HCT116 (cell line): ENCODE measurements at regions not wholly inside any gene's neighbourhood (a gene's known extent, or its start where the extent isn't known, plus 50 kb on each side); places are given as distances from the start of the nearest gene placed in this dataset.

ENCODE experiments used
- ATAC-seq: fragments of 200-7000 bp; cut with Tn5 transposase; 2 replicates; pipeline ENCODE4 v1.9.1; 2020; ENCODE audit warnings: mild to moderate bottlenecking, moderate library complexity
- BruUV-seq: library from RNA; stranded (reverse); fragments of 400-500 nt; replicated peaks from 2 replicates; lab custom pipeline; 2021; lab: Mats Ljungman, UMichigan
- CTCF ChIA-PET: fragments of 300-600 bp; sonication (Branson Sonifier 250); formaldehyde crosslinking; loops from one replicate; lab custom pipeline; 2021; ENCODE audit warnings: antibody characterized with exemption; lab: Charles Lee
- POLR2A ChIA-PET: fragments of 300-600, 350-600 bp; sonication (Branson Sonifier 250); formaldehyde crosslinking; loops from one replicate; lab custom pipeline; 2021; ENCODE audit warnings: antibody characterized with exemption; lab: Charles Lee
- RAD21 ChIA-PET, 2 experiments: fragments of 300-600 bp; sonication (Branson Sonifier 250); formaldehyde crosslinking; loops; one replicate each; lab custom pipeline; 2023; ENCODE audit warnings: low total read pairs in 2 of 2; ENCODE audit not compliant: uncharacterized antibody in 2 of 2, unreplicated experiment in 2 of 2, low non-redundant PET in 1 of 2; lab: Charles Lee
- DNase-seq: peaks from one replicate; pipeline ENCODE4 v3.0.0-alpha.2; 2010; ENCODE audit warnings: low read depth, low spot score
- H2AFZ ChIP-seq: fragments of 200-600 bp; shearing (Covaris generic), sonication (generic); 2 replicates; pipeline ENCODE4 v1.6.1; 2017; ENCODE audit warnings: low read depth, mixed run types, mixed read lengths, antibody characterized with exemption, low read length; ENCODE audit not compliant: poor library complexity, severe bottlenecking
- H3K27ac ChIP-seq: 2 replicates; pipeline ENCODE4 v1.5.1; 2012; ENCODE audit warnings: low read depth, low read length
- H3K27me3 ChIP-seq: fragments of 200-600 bp; sonication (generic); 2 replicates; pipeline ENCODE4 v1.6.1; 2016; ENCODE audit warnings: mixed run types, low read length, mixed read lengths; ENCODE audit not compliant: insufficient read depth
- H3K36me3 ChIP-seq, 2 experiments: fragments of 200-500 bp in 1 of 2; fragments of 200-600 bp in 1 of 2; sonication (Bioruptor generic) in 1 of 2; sonication (generic) in 1 of 2; 2 replicates each; pipeline versions ENCODE4 v1.5.1 to v1.6.1; 2014 to 2016; ENCODE audit warnings: low read length in 2 of 2, inconsistent platforms in 1 of 2, mixed read lengths in 1 of 2, mixed run types in 1 of 2; ENCODE audit not compliant: insufficient read depth in 2 of 2, control insufficient read depth in 1 of 2
- H3K4me1 ChIP-seq, 2 experiments: fragments of 200-600 bp in 1 of 2; sonication (generic) in 1 of 2; 2 replicates each; pipeline versions ENCODE4 v1.5.1 to v1.6.1; 2012 to 2017; ENCODE audit warnings: low read length in 2 of 2, inconsistent platforms in 1 of 2, mild to moderate bottlenecking in 1 of 2, mixed read lengths in 1 of 2, mixed run types in 1 of 2, moderate library complexity in 1 of 2; ENCODE audit not compliant: insufficient read depth in 2 of 2, control insufficient read depth in 1 of 2
- H3K4me2 ChIP-seq: fragments of 200-600 bp; sonication (generic); 2 replicates; pipeline ENCODE4 v1.6.1; 2017; ENCODE audit warnings: mixed run types, low read length, mixed read lengths
- H3K4me3 ChIP-seq, 2 experiments: fragments of 200-600 bp in 1 of 2; sonication (generic) in 1 of 2; replicated peaks in 1 of 2; 2 replicates each; pipeline ENCODE4 v1.5.1; 2011 to 2016; ENCODE audit warnings: low read length in 2 of 2, control low read depth in 1 of 2, low read depth in 1 of 2, mild to moderate bottlenecking in 1 of 2, mixed read lengths in 1 of 2, mixed run types in 1 of 2
- H3K79me2 ChIP-seq: fragments of 200-600 bp; sonication (generic); 2 replicates; pipeline ENCODE4 v1.6.1; 2017; ENCODE audit warnings: mild to moderate bottlenecking, mixed run types, low read length, moderate library complexity, mixed read lengths; ENCODE audit not compliant: insufficient read depth
- H3K9ac ChIP-seq: fragments of 200-600 bp; sonication (generic); 2 replicates; pipeline ENCODE4 v1.6.1; 2016; ENCODE audit warnings: low read length, mixed read lengths
- H3K9me2 ChIP-seq: fragments of 200-600 bp; sonication (generic), shearing (Covaris generic); 2 replicates; pipeline ENCODE4 v1.6.1; 2017; ENCODE audit warnings: mixed run types, mild to moderate bottlenecking, moderate library complexity; ENCODE audit not compliant: insufficient read depth
- H3K9me3 ChIP-seq, 2 experiments: fragments of 200-500 bp in 1 of 2; fragments of 200-600 bp in 1 of 2; sonication (Bioruptor generic) in 1 of 2; sonication (generic) in 1 of 2; 2 replicates each; pipeline ENCODE4 v1.6.1; 2014 to 2017; ENCODE audit warnings: low read length in 2 of 2, mixed read lengths in 2 of 2, inconsistent platforms in 1 of 2, low read depth in 1 of 2, mild to moderate bottlenecking in 1 of 2, mixed run types in 1 of 2, moderate library complexity in 1 of 2; ENCODE audit not compliant: control insufficient read depth in 1 of 2, insufficient read depth in 1 of 2
- H4K20me1 ChIP-seq: fragments of 200-600 bp; sonication (generic), shearing (Covaris generic); 2 replicates; pipeline ENCODE4 v1.6.1; 2017; ENCODE audit warnings: mixed run types, mild to moderate bottlenecking, moderate library complexity; ENCODE audit not compliant: insufficient read depth
- CEBPB ChIP-seq: IDR thresholded peaks from 2 replicates; pipeline ENCODE4 v1.6.1; 2012; ENCODE audit warnings: low read depth
- EGR1 ChIP-seq: IDR thresholded peaks from 2 replicates; pipeline ENCODE4 v1.6.1; 2012; ENCODE audit warnings: low read depth
- ELF1 ChIP-seq: IDR thresholded peaks from 2 replicates; pipeline ENCODE4 v1.6.1; 2012; ENCODE audit warnings: low read depth, borderline replicate concordance
- POLR2A ChIP-seq: IDR thresholded peaks from 2 replicates; pipeline ENCODE4 v1.7.0; 2011; ENCODE audit warnings: borderline replicate concordance; ENCODE audit not compliant: insufficient read depth, insufficient read length; ENCODE audit errors: extremely low read depth
- POLR2AphosphoS5 ChIP-seq: IDR thresholded peaks from 2 replicates; pipeline ENCODE4 v1.6.1; 2011; ENCODE audit warnings: mild to moderate bottlenecking, low read depth, low read length, moderate library complexity
- RAD21 ChIP-seq: IDR thresholded peaks from 2 replicates; pipeline ENCODE4 v1.6.1; 2012; ENCODE audit warnings: low read depth, mild to moderate bottlenecking
- SP1 ChIP-seq: IDR thresholded peaks from 2 replicates; pipeline ENCODE4 v1.6.1; 2012; ENCODE audit warnings: low read depth
- SRF ChIP-seq: IDR thresholded peaks from 2 replicates; pipeline ENCODE4 v1.6.1; 2012; ENCODE audit warnings: low read depth
- ZFX ChIP-seq: fragments of 450-650 bp; IDR thresholded peaks from 2 replicates; pipeline ENCODE4 v1.6.1; 2017
- ZNF274 ChIP-seq: fragments of 200-500 bp; sonication (Bioruptor generic); IDR thresholded peaks from 2 replicates; pipeline ENCODE4 v1.6.1; 2014; ENCODE audit warnings: mild to moderate bottlenecking, low read depth, low read length, inconsistent platforms
- intact Hi-C: fragments of 100-400 bp; cut with micrococcal nuclease; formaldehyde crosslinking; loops from 2 replicates; pipeline ENCODE4 v1.10.0; 2022
- TF ChIP-seq, protein P1 (sequence below): IDR thresholded peaks from 2 replicates; pipeline ENCODE4 v1.6.1; 2012
- TF ChIP-seq, protein P2 (sequence below): IDR thresholded peaks from 2 replicates; pipeline ENCODE4 v1.6.1; 2012; ENCODE audit warnings: low read depth
- TF ChIP-seq, protein P3 (sequence below): IDR thresholded peaks from 2 replicates; pipeline ENCODE4 v1.6.1; 2011; ENCODE audit warnings: mild to moderate bottlenecking, low read length, moderate library complexity; ENCODE audit not compliant: insufficient replicate concordance; ENCODE audit errors: extremely low read depth

DNA sequence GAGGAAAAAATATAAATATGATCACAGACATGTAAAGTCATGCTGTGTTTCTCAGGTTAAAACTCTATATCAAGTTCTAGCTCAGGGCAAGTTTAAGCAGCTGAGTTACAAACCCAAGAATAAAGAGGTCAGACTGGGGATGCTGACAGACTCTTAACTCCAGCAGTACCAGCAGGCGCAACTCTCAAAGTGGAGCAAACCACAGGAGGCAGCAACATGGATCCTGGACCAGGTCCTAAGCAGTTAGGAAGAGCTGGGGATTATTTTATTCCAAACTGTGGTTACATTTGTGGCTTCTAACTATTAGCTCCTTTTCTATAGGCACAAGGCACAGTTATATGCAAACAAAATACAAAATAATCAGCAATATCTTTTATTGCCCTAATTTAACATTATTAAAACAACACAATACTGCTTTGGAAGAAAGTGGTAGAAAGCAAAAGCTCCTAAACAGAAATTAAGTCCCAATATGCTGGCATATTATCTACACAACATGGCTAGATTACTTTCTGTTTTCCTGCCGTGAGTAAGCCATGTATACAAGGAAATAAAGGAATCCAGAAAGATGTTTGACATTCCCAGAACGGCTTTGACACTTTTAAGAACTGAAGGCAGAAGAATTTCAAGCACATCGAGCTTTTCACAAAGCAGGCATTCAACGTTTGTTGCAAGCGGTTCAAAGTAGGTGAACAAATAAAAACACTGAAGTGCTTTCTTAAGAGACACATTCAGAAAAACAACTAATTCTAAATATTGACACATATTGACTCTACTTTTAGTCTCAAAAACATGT is 378.8 kb upstream of the ZNF608 start:
- Histone ChIP-seq H3K4me3 (no peak overlapping the region), H3K36me3 (no peaks in the 10 kb centered on the region), H3K9me2 (no peaks in the 10 kb centered on the region), H3K27ac (no peak overlapping the region), H3K4me2 (no peak overlapping the region), H3K9me3 (no peaks in the 10 kb centered on the region), H3K4me1 (peaks cover 0 to 11% of the 10 kb centered on the region in 2 experiments; a peak in 2 of 4 replicates), H3K27me3 (no peaks in the 10 kb centered on the region), H3K79me2 (no peaks in the 10 kb centered on the region), H3K9ac (no peak overlapping the region), H2AFZ (no peak overlapping the region), H4K20me1 (no peaks in the 10 kb centered on the region)
- ChIA-PET POLR2A (no interaction called here), CTCF (no interaction called here), RAD21 (no interaction called here)
- DNase-seq: no peak
- no peak for ATAC-seq
- TF ChIP-seq RAD21 (no peak), EGR1 (no peak), SRF (no peak), POLR2A (no peak), ZFX (no peak), CEBPB (no peak), ELF1 (no peak), SP1 (no peak), ZNF274 (no peak), POLR2AphosphoS5 (no peak)
- TF ChIP-seq, protein P1, sequence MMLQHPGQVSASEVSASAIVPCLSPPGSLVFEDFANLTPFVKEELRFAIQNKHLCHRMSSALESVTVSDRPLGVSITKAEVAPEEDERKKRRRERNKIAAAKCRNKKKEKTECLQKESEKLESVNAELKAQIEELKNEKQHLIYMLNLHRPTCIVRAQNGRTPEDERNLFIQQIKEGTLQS: no peak
- TF ChIP-seq, protein P2, sequence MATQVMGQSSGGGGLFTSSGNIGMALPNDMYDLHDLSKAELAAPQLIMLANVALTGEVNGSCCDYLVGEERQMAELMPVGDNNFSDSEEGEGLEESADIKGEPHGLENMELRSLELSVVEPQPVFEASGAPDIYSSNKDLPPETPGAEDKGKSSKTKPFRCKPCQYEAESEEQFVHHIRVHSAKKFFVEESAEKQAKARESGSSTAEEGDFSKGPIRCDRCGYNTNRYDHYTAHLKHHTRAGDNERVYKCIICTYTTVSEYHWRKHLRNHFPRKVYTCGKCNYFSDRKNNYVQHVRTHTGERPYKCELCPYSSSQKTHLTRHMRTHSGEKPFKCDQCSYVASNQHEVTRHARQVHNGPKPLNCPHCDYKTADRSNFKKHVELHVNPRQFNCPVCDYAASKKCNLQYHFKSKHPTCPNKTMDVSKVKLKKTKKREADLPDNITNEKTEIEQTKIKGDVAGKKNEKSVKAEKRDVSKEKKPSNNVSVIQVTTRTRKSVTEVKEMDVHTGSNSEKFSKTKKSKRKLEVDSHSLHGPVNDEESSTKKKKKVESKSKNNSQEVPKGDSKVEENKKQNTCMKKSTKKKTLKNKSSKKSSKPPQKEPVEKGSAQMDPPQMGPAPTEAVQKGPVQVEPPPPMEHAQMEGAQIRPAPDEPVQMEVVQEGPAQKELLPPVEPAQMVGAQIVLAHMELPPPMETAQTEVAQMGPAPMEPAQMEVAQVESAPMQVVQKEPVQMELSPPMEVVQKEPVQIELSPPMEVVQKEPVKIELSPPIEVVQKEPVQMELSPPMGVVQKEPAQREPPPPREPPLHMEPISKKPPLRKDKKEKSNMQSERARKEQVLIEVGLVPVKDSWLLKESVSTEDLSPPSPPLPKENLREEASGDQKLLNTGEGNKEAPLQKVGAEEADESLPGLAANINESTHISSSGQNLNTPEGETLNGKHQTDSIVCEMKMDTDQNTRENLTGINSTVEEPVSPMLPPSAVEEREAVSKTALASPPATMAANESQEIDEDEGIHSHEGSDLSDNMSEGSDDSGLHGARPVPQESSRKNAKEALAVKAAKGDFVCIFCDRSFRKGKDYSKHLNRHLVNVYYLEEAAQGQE: no peak
- TF ChIP-seq, protein P3, sequence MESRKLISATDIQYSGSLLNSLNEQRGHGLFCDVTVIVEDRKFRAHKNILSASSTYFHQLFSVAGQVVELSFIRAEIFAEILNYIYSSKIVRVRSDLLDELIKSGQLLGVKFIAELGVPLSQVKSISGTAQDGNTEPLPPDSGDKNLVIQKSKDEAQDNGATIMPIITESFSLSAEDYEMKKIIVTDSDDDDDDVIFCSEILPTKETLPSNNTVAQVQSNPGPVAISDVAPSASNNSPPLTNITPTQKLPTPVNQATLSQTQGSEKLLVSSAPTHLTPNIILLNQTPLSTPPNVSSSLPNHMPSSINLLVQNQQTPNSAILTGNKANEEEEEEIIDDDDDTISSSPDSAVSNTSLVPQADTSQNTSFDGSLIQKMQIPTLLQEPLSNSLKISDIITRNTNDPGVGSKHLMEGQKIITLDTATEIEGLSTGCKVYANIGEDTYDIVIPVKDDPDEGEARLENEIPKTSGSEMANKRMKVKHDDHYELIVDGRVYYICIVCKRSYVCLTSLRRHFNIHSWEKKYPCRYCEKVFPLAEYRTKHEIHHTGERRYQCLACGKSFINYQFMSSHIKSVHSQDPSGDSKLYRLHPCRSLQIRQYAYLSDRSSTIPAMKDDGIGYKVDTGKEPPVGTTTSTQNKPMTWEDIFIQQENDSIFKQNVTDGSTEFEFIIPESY: no peak
- BruUV-seq: no TSS peak
- intact Hi-C loops: no loop called here
